HepG2 (cell line): ENCODE measurements at regions not wholly inside any gene's neighbourhood (a gene's known extent, or its start where the extent isn't known, plus 50 kb on each side); places are given as distances from the start of the nearest gene placed in this dataset.

ENCODE experiments used
- CEBPB ChIP-seq: IDR thresholded peaks from 2 replicates; pipeline ENCODE4 v1.6.1; 2011; ENCODE audit warnings: low read depth, low read length, improper control_type of control experiment, borderline replicate concordance
- CTCF ChIP-seq: sonication (generic); formaldehyde crosslinking; IDR thresholded peaks from 2 replicates; pipeline ENCODE4 v1.5.0; 2020; ENCODE audit warnings: mild to moderate bottlenecking, missing genetic modification reagents, moderate library complexity
- EZH2 ChIP-seq: conservative IDR thresholded peaks from 2 replicates; pipeline ENCODE4 v1.6.1; 2012; ENCODE audit warnings: mild to moderate bottlenecking, low read depth, low read length, moderate library complexity
- GTF2F1 ChIP-seq: fragments of 150-350 bp; IDR thresholded peaks from 2 replicates; pipeline ENCODE4 v1.6.1; 2014; ENCODE audit warnings: low read length
- IKZF4 ChIP-seq: sonication (generic); formaldehyde crosslinking; IDR thresholded peaks from 2 replicates; pipeline ENCODE4 v1.5.1; 2020; ENCODE audit warnings: borderline replicate concordance, mild to moderate bottlenecking, low read depth, missing genetic modification reagents; ENCODE audit errors: not compliant biosample characterization
- NR2C2 ChIP-seq: sonication (generic); formaldehyde crosslinking; IDR thresholded peaks from 2 replicates; pipeline ENCODE4 v1.4.0; 2020; ENCODE audit warnings: missing genetic modification reagents, mild to moderate bottlenecking, moderate library complexity, borderline replicate concordance
- ZNF329 ChIP-seq: sonication (generic); formaldehyde crosslinking; IDR thresholded peaks from 2 replicates; pipeline ENCODE4 v1.9.0; 2021; ENCODE audit warnings: low read depth, mild to moderate bottlenecking, missing genetic modification reagents
- ZNF569 ChIP-seq: sonication (generic); formaldehyde crosslinking; IDR thresholded peaks from 2 replicates; pipeline ENCODE4 v1.5.0; 2020; ENCODE audit warnings: mild to moderate bottlenecking, missing genetic modification reagents, moderate library complexity, borderline replicate concordance

GRCh38 chr3:103009609-103010008 is 574.8 kb downstream of the ZPLD1 start:
- TF ChIP-seq CEBPB (no peak), NR2C2 (no peak), CTCF (CRISPR knock-in tag) (no peak), ZNF329 (no peak), IKZF4 (CRISPR knock-in tag) (no peak), ZNF569 (no peak), GTF2F1 (no peak), EZH2 (no peak)
